HG03039 (cell line): ENCODE measurements at regions not wholly inside any gene's neighbourhood (a gene's known extent, or its start where the extent isn't known, plus 50 kb on each side); places are given as distances from the start of the nearest gene placed in this dataset.

Source experiments
- ATAC-seq: cut with Tn5 transposase; IDR thresholded peaks from one replicate; pipeline ENCODE4 v1.9.1; 2021; ENCODE audit warnings: mild to moderate bottlenecking, moderate library complexity; ENCODE audit not compliant: unreplicated experiment

GRCh38 chr12:3931206-3931605 lies 58.0 kb upstream of the PARP11 start:
- ATAC-seq = no peak

GRCh38 chr12:3929875-3930615 lies 56.8 kb upstream of the PARP11 start:
- no peak for ATAC-seq

GRCh38 chr12:3928538-3929184 lies 55.5 kb upstream of the PARP11 start:
- no peak for ATAC-seq

- ATAC-seq = no peak
Observed at GRCh38 chr12:3925621-3926020, 52.4 kb upstream of the PARP11 start.

- no peak for ATAC-seq
Observed at GRCh38 chr12:3924761-3925160, 51.6 kb upstream of the PARP11 start.

- ATAC-seq = no peak
Observed at GRCh38 chr12:3923021-3923420, 49.8 kb upstream of the PARP11 start.
